C4-2B (cell line): ENCODE measurements at regions not wholly inside any gene's neighbourhood (a gene's known extent, or its start where the extent isn't known, plus 50 kb on each side); places are given as distances from the start of the nearest gene placed in this dataset.

Experiments used
- ZFX ChIP-seq: fragments of 450-650 bp; IDR thresholded peaks from 2 replicates; pipeline ENCODE4 v1.6.1; 2017
- TF ChIP-seq, protein P1 (sequence below): fragments of 450-650 bp; conservative IDR thresholded peaks from 2 replicates; pipeline ENCODE4 v1.5.1; 2017; ENCODE audit warnings: mild to moderate bottlenecking

DNA sequence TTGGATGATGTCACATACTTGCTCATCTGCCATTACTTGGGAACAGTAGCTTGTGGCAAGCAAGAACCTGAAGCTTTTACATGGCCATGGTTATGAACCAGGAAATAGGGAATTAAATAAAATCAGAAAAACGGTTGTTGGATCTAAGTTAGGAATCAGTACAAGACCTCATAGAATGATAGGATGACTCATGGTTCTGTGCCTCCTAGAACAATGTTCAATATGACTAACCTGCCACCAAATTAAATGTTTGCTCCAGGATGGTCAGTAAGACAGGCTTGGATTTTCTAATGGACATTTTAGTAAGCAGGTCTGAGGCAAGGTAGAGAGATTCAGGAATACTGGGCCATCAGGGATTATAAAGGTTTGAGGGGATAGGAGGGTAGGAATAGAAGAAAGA lies 218.9 kb downstream of the PLOD2 start:
- TF ChIP-seq, protein P1, sequence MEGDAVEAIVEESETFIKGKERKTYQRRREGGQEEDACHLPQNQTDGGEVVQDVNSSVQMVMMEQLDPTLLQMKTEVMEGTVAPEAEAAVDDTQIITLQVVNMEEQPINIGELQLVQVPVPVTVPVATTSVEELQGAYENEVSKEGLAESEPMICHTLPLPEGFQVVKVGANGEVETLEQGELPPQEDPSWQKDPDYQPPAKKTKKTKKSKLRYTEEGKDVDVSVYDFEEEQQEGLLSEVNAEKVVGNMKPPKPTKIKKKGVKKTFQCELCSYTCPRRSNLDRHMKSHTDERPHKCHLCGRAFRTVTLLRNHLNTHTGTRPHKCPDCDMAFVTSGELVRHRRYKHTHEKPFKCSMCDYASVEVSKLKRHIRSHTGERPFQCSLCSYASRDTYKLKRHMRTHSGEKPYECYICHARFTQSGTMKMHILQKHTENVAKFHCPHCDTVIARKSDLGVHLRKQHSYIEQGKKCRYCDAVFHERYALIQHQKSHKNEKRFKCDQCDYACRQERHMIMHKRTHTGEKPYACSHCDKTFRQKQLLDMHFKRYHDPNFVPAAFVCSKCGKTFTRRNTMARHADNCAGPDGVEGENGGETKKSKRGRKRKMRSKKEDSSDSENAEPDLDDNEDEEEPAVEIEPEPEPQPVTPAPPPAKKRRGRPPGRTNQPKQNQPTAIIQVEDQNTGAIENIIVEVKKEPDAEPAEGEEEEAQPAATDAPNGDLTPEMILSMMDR, result no peak
- no peak for TF ChIP-seq ZFX
